ENCODE measurements at regions not wholly inside any gene's neighbourhood (a gene's known extent, or its start where the extent isn't known, plus 50 kb on each side); places are given as distances from the start of the nearest gene placed in this dataset.

DNA sequence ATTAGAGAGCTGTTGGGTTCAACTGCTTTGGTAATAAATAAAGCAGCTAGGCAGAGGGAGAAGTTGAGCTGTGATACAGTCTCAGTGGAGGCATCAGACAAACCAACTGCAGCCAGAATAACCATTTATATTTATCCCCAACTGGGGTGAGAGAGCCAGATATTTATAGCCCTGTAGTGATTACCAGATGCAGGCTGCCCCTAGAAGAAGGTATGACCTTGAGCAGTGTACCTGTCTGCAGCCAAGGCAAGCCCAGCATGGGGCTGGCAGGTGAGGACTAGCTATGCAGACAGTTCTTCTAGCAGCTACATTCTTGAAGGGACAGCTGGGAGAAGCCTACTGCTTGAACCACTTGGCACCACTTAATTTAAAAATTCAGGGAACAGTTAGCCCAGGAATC, 144.4 kb upstream of the EPHA3 start:
- TF ChIP-seq, protein P1, sequence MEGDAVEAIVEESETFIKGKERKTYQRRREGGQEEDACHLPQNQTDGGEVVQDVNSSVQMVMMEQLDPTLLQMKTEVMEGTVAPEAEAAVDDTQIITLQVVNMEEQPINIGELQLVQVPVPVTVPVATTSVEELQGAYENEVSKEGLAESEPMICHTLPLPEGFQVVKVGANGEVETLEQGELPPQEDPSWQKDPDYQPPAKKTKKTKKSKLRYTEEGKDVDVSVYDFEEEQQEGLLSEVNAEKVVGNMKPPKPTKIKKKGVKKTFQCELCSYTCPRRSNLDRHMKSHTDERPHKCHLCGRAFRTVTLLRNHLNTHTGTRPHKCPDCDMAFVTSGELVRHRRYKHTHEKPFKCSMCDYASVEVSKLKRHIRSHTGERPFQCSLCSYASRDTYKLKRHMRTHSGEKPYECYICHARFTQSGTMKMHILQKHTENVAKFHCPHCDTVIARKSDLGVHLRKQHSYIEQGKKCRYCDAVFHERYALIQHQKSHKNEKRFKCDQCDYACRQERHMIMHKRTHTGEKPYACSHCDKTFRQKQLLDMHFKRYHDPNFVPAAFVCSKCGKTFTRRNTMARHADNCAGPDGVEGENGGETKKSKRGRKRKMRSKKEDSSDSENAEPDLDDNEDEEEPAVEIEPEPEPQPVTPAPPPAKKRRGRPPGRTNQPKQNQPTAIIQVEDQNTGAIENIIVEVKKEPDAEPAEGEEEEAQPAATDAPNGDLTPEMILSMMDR (IDR thresholded peaks at IDR 0.05): no peak
- H3K4me1 ChIP-seq: no peaks in the 10 kb centered on the region
- no peak for DNase-seq
- ATAC-seq: no peak
- H3K9me3 ChIP-seq: no peaks in the 10 kb centered on the region
- H3K27ac ChIP-seq: no peak overlapping the region
- intact Hi-C loops (cut with DNase I): no loop called here
- no peaks in the 10 kb centered on the region for H3K36me3 ChIP-seq
- no peak overlapping the region for H3K4me3 ChIP-seq
- H3K27me3 ChIP-seq (ENCODE audit: low read depth): no peaks in the 10 kb centered on the region

DNA sequence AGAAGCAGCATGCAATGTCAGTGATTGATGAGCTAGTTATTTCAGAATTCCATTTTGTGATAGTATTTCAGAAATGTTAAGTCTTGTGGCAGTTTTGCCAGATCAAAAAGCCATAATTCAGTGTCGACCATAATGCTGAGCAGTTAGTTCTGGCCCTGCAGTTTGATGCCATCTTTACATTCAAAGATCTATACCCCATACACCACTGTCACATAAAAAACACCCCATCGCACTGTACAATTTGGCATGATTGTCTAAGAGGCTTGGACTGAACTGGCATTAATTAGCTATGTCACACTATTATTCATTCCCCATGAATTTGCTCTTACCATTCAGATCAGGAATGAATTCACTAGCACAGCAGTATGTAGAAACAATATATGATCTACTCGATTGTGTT, 127.7 kb upstream of the EPHA3 start:
- Histone ChIP-seq H3K27me3 (ENCODE audit: low read depth) (no peaks in the 10 kb centered on the region), H3K4me1 (no peaks in the 10 kb centered on the region), H3K27ac (no peak overlapping the region), H3K4me3 (no peak overlapping the region), H3K9me3 (no peaks in the 10 kb centered on the region), H3K36me3 (no peaks in the 10 kb centered on the region)
- intact Hi-C loops (cut with DNase I): no loop called here
- no peak for DNase-seq
- TF ChIP-seq, protein P1 (IDR thresholded peaks at IDR 0.05): no peak
- no peak for ATAC-seq

DNA sequence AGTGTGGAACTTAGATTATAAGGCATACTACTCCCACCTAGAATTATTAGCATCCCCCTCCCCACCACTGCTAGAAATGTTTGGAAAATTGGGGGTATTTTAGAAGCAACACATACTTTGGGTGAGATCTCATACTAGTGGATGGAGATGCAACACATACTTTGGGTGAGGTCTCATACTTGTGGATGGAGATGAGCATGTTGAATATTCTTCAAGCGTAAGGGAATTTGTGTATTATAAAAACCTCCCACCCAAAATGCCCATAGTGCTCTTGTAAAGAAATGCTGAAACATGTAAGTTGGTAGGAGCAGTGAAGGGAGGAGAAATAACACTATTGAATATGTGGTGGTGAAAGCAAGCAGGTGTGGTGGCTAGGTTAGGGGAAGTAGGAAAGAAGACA, 124.0 kb upstream of the EPHA3 start:
- intact Hi-C loops (cut with DNase I): no loop called here
- no peaks in the 10 kb centered on the region for H3K36me3 ChIP-seq
- no peaks in the 10 kb centered on the region for H3K4me1 ChIP-seq
- H3K9me3 ChIP-seq: no peaks in the 10 kb centered on the region
- TF ChIP-seq, protein P1 (IDR thresholded peaks at IDR 0.05): no peak
- ATAC-seq (no peak), DNase-seq (no peak)
- H3K27ac ChIP-seq: no peak overlapping the region
- H3K27me3 ChIP-seq (ENCODE audit: low read depth): no peaks in the 10 kb centered on the region
- no peak overlapping the region for H3K4me3 ChIP-seq

DNA sequence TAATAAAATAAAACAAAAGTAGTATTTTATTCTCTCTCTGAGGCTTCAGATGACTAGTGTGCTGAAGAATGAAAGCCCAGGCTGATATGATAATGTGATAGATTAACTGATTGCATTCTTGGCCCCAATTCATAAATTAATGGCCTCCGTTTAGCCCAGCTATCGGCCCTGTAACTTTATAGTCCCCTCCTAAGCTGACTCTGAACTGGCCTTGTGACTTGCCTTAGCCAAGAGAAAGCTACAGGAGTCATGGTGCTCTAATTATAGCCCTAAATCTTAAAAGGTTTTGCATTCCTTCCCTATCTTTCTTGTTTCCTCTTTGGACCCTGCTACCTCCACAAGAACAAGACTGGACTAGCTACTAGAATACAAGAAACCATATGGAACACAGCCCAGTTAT, 123.2 kb upstream of the EPHA3 start:
- H3K4me3 ChIP-seq: no peak overlapping the region
- H3K36me3 ChIP-seq: no peaks in the 10 kb centered on the region
- H3K27me3 ChIP-seq (ENCODE audit: low read depth): no peaks in the 10 kb centered on the region
- no peak for DNase-seq
- H3K27ac ChIP-seq: no peak overlapping the region
- no peaks in the 10 kb centered on the region for H3K4me1 ChIP-seq
- TF ChIP-seq, protein P1 (IDR thresholded peaks at IDR 0.05): no peak
- H3K9me3 ChIP-seq: no peaks in the 10 kb centered on the region
- ATAC-seq: no peak
- intact Hi-C loops (cut with DNase I): no loop called here

DNA sequence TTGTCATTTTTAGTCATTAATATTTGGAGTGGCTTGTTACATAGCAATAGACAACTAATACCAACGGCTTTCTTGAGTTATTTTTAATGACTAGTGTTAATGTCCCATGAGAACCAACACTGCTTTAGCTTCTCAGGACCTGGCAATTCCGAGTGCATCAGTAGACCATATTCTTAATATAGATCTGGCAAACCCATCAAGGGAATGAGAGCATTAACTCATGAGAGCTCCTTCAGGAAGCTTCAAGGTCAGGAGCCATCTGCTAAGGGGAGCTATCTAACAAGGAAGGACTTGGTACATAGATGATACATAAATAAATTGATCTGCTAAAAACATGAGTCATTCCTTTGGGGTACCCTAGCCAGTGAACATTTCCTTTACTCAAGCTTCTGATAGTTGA, 122.6 kb upstream of the EPHA3 start:
- Histone ChIP-seq H3K4me1 (no peaks in the 10 kb centered on the region), H3K36me3 (no peaks in the 10 kb centered on the region), H3K27ac (no peak overlapping the region), H3K9me3 (no peaks in the 10 kb centered on the region), H3K27me3 (ENCODE audit: low read depth) (no peaks in the 10 kb centered on the region), H3K4me3 (no peak overlapping the region)
- TF ChIP-seq, protein P1 (IDR thresholded peaks at IDR 0.05): no peak
- DNase-seq: no peak
- intact Hi-C loops (cut with DNase I): no loop called here
- ATAC-seq: no peak

DNA sequence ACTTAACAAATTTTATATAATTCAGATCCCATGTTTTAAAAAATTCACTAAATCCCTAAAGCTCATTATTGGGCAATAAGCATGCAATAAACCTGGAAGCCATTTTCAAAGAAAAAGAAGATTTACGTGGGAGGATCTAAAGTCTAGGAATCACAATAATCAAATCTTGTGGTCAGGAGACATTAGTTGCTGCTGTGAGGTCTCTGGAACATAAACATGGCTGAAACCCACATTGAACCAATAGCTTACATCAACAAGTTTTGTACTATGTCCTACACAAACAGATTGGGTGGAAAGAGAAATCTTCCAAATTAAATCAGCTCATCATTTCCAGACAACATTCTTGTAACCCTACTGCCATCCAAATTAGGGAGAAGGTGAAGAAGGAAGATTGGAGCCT, 121.9 kb upstream of the EPHA3 start:
- DNase-seq (no peak), ATAC-seq (no peak)
- no peak overlapping the region for H3K4me3 ChIP-seq
- no peaks in the 10 kb centered on the region for H3K27me3 ChIP-seq (ENCODE audit: low read depth)
- intact Hi-C loops (cut with DNase I): no loop called here
- H3K9me3 ChIP-seq: no peaks in the 10 kb centered on the region
- no peak overlapping the region for H3K27ac ChIP-seq
- H3K36me3 ChIP-seq: no peaks in the 10 kb centered on the region
- TF ChIP-seq, protein P1 (IDR thresholded peaks at IDR 0.05): no peak
- no peaks in the 10 kb centered on the region for H3K4me1 ChIP-seq

All from lower lobe of right lung (tissue), 2 donors.